CD8-positive, alpha-beta memory T cell (primary cell): ENCODE measurements at regions not wholly inside any gene's neighbourhood (a gene's known extent, or its start where the extent isn't known, plus 50 kb on each side); places are given as distances from the start of the nearest gene placed in this dataset.

Experiments
- CTCF ChIA-PET: fragments of 350-600 bp; sonication (Branson Sonifier 250); formaldehyde crosslinking; loops from one replicate; lab custom pipeline; 2021; ENCODE audit warnings: antibody characterized with exemption; lab: Charles Lee
- POLR2A ChIA-PET: fragments of 350-600 bp; sonication (Branson Sonifier 250); formaldehyde crosslinking; loops from one replicate; lab custom pipeline; 2021; ENCODE audit warnings: antibody characterized with exemption; lab: Charles Lee
- DNase-seq, 5 donors: peaks; one replicate each; pipeline versions ENCODE4 v3.0.0 to v3.0.0-alpha.2; 2020 to 2022; ENCODE audit warnings: mixed read lengths in 1 of 5
- H3K27ac ChIP-seq: one replicate; pipeline ENCODE4 v1.7.0; 2013; ENCODE audit warnings: low read depth, mild to moderate bottlenecking, low read length, moderate library complexity
- H3K27me3 ChIP-seq: 2 replicates; pipeline ENCODE4 v1.7.0; 2013; ENCODE audit warnings: low read length, mild to moderate bottlenecking; ENCODE audit not compliant: insufficient read depth, poor library complexity, severe bottlenecking
- H3K36me3 ChIP-seq: 2 replicates; pipeline ENCODE4 v1.7.0; 2013; ENCODE audit warnings: mild to moderate bottlenecking, low read length, moderate library complexity; ENCODE audit not compliant: insufficient read depth
- H3K4me1 ChIP-seq: 2 replicates; pipeline ENCODE4 v1.7.0; 2013; ENCODE audit warnings: mild to moderate bottlenecking, low read length, moderate library complexity; ENCODE audit not compliant: insufficient read depth
- H3K4me3 ChIP-seq: 2 replicates; pipeline ENCODE4 v1.7.0; 2013; ENCODE audit warnings: mild to moderate bottlenecking, low read length
- H3K9me3 ChIP-seq: 2 replicates; pipeline ENCODE4 v1.7.0; 2013; ENCODE audit warnings: mild to moderate bottlenecking, low read length
- H3K27ac Mint-ChIP-seq, 8 donors: one replicate each; pipeline ENCODE4 v1.8.0; 2020 to 2021; ENCODE audit warnings: mixed read lengths in 8 of 8, mild to moderate bottlenecking in 6 of 8, inconsistent platforms in 3 of 8, moderate library complexity in 3 of 8
- H3K27me3 Mint-ChIP-seq, 2 donors: one replicate each; pipeline ENCODE4 v1.8.0; 2020 to 2021; ENCODE audit warnings: mixed read lengths in 2 of 2, mild to moderate bottlenecking in 1 of 2, moderate library complexity in 1 of 2
- H3K36me3 Mint-ChIP-seq, 3 donors: one replicate each; pipeline ENCODE4 v1.8.0; 2020 to 2021; ENCODE audit warnings: mixed read lengths in 3 of 3, inconsistent platforms in 1 of 3, mild to moderate bottlenecking in 1 of 3
- H3K4me1 Mint-ChIP-seq, 3 donors: one replicate each; pipeline ENCODE4 v1.8.0; 2020 to 2021; ENCODE audit warnings: mixed read lengths in 3 of 3, inconsistent platforms in 1 of 3, mild to moderate bottlenecking in 1 of 3
- H3K4me3 Mint-ChIP-seq, 7 donors: one replicate each; pipeline ENCODE4 v1.8.0; 2020 to 2021; ENCODE audit warnings: mixed read lengths in 7 of 7, mild to moderate bottlenecking in 6 of 7, moderate library complexity in 4 of 7, inconsistent platforms in 2 of 7
- H3K9me3 Mint-ChIP-seq, 5 donors: one replicate each; pipeline ENCODE4 v1.8.0; 2020 to 2022; ENCODE audit warnings: mixed read lengths in 5 of 5, mild to moderate bottlenecking in 3 of 5, moderate library complexity in 2 of 5, inconsistent platforms in 1 of 5

- H3K36me3 ChIP-seq, result no peaks in the 10 kb centered on the region
- H3K27me3 Mint-ChIP-seq, result no peaks in the 10 kb centered on the region
- peaks cover 3 to 23% (median 16%) of the 10 kb centered on the region in 5 donors for H3K9me3 Mint-ChIP-seq
- no peak for DNase-seq
- no peak overlapping the region for H3K27ac ChIP-seq
- H3K36me3 Mint-ChIP-seq, result peaks cover 0 to 3% (median 0%) of the 10 kb centered on the region in 3 donors
- no peak overlapping the region for H3K4me3 Mint-ChIP-seq
- no peak overlapping the region for H3K27ac Mint-ChIP-seq
- no peaks in the 10 kb centered on the region for H3K27me3 ChIP-seq
- POLR2A ChIA-PET, result no interaction called here
- no peaks in the 10 kb centered on the region for H3K4me1 ChIP-seq
- H3K9me3 ChIP-seq, result no peaks in the 10 kb centered on the region
- CTCF ChIA-PET, result no interaction called here
- no peak overlapping the region for H3K4me3 ChIP-seq
- no peaks in the 10 kb centered on the region for H3K4me1 Mint-ChIP-seq
These were observed 90.8 kb upstream of the MEIS1 start for GRCh38 chr2:66344087-66344663.

- Histone ChIP-seq H3K4me1 (no peaks in the 10 kb centered on the region), H3K9me3 (no peaks in the 10 kb centered on the region), H3K27ac (no peak overlapping the region), H3K36me3 (no peaks in the 10 kb centered on the region), H3K27me3 (no peaks in the 10 kb centered on the region), H3K4me3 (no peak overlapping the region)
- Mint-ChIP-seq H3K36me3 (peaks cover 0 to 3% (median 0%) of the 10 kb centered on the region in 3 donors), H3K4me1 (no peaks in the 10 kb centered on the region), H3K27ac (no peak overlapping the region), H3K9me3 (peaks cover 3 to 23% (median 16%) of the 10 kb centered on the region in 5 donors), H3K4me3 (no peak overlapping the region), H3K27me3 (no peaks in the 10 kb centered on the region)
- ChIA-PET CTCF (no interaction called here), POLR2A (no interaction called here)
- no peak for DNase-seq
These were observed 91.7 kb upstream of the MEIS1 start for GRCh38 chr2:66343259-66343658.

GRCh38 chr2:66340521-66340920, 94.4 kb upstream of the MEIS1 start:
- CTCF ChIA-PET, result no interaction called here

GRCh38 chr2:66334237-66335029, 100.5 kb upstream of the MEIS1 start:
- Mint-ChIP-seq H3K27ac (no peak overlapping the region), H3K27me3 (no peaks in the 10 kb centered on the region), H3K4me1 (no peaks in the 10 kb centered on the region), H3K36me3 (no peaks in the 10 kb centered on the region), H3K9me3 (peaks cover 0 to 16% (median 4%) of the 10 kb centered on the region in 5 donors), H3K4me3 (no peak overlapping the region)
- no peaks in the 10 kb centered on the region for H3K36me3 ChIP-seq
- no peaks in the 10 kb centered on the region for H3K4me1 ChIP-seq
- H3K27me3 ChIP-seq, result no peaks in the 10 kb centered on the region
- no peak overlapping the region for H3K27ac ChIP-seq
- POLR2A ChIA-PET, result no interaction called here
- DNase-seq, result no peak
- H3K9me3 ChIP-seq, result no peaks in the 10 kb centered on the region
- CTCF ChIA-PET, result no interaction called here
- no peak overlapping the region for H3K4me3 ChIP-seq

More at GRCh38 chr2:66340521-66340920, 94.4 kb upstream of the MEIS1 start:
- Histone ChIP-seq H3K36me3 (no peaks in the 10 kb centered on the region), H3K27me3 (no peaks in the 10 kb centered on the region), H3K27ac (no peak overlapping the region), H3K9me3 (no peaks in the 10 kb centered on the region), H3K4me1 (no peaks in the 10 kb centered on the region), H3K4me3 (no peak overlapping the region)
- peaks cover 3 to 21% (median 12%) of the 10 kb centered on the region in 5 donors for H3K9me3 Mint-ChIP-seq
- H3K27me3 Mint-ChIP-seq, result no peaks in the 10 kb centered on the region
- no peaks in the 10 kb centered on the region for H3K4me1 Mint-ChIP-seq
- no peak overlapping the region for H3K27ac Mint-ChIP-seq
- peaks cover 0 to 3% (median 0%) of the 10 kb centered on the region in 3 donors for H3K36me3 Mint-ChIP-seq
- POLR2A ChIA-PET, result no interaction called here
- H3K4me3 Mint-ChIP-seq, result no peak overlapping the region
- DNase-seq, result no peak

GRCh38 chr2:66331176-66331575, 103.7 kb upstream of the MEIS1 start:
- Mint-ChIP-seq H3K4me1 (no peaks in the 10 kb centered on the region), H3K36me3 (no peaks in the 10 kb centered on the region), H3K27ac (no peak overlapping the region), H3K9me3 (peaks cover 0 to 11% (median 4%) of the 10 kb centered on the region in 5 donors), H3K27me3 (no peaks in the 10 kb centered on the region), H3K4me3 (no peak overlapping the region)
- Histone ChIP-seq H3K4me1 (no peaks in the 10 kb centered on the region), H3K4me3 (no peak overlapping the region), H3K36me3 (no peaks in the 10 kb centered on the region), H3K27me3 (no peaks in the 10 kb centered on the region), H3K27ac (no peak overlapping the region), H3K9me3 (no peaks in the 10 kb centered on the region)
- DNase-seq, result no peak
- ChIA-PET POLR2A (no interaction called here), CTCF (no interaction called here)

GRCh38 chr2:66329081-66329605, 105.8 kb upstream of the MEIS1 start:
- Histone ChIP-seq H3K27ac (no peak overlapping the region), H3K4me1 (no peaks in the 10 kb centered on the region), H3K36me3 (no peaks in the 10 kb centered on the region), H3K4me3 (no peak overlapping the region), H3K9me3 (no peaks in the 10 kb centered on the region), H3K27me3 (no peaks in the 10 kb centered on the region)
- Mint-ChIP-seq H3K27ac (no peak overlapping the region), H3K27me3 (no peaks in the 10 kb centered on the region), H3K4me1 (no peaks in the 10 kb centered on the region), H3K36me3 (no peaks in the 10 kb centered on the region), H3K4me3 (no peak overlapping the region), H3K9me3 (peaks cover 0 to 11% (median 4%) of the 10 kb centered on the region in 5 donors)
- DNase-seq, result no peak
- ChIA-PET CTCF (no interaction called here), POLR2A (no interaction called here)

- H3K27me3 ChIP-seq, result no peaks in the 10 kb centered on the region
- Mint-ChIP-seq H3K4me1 (no peaks in the 10 kb centered on the region), H3K36me3 (no peaks in the 10 kb centered on the region), H3K27ac (no peak overlapping the region), H3K9me3 (peaks cover 0 to 7% (median 0%) of the 10 kb centered on the region in 5 donors), H3K27me3 (no peaks in the 10 kb centered on the region), H3K4me3 (no peak overlapping the region)
- no peaks in the 10 kb centered on the region for H3K36me3 ChIP-seq
- no peaks in the 10 kb centered on the region for H3K9me3 ChIP-seq
- no peak for DNase-seq
- no peaks in the 10 kb centered on the region for H3K4me1 ChIP-seq
- ChIA-PET CTCF (no interaction called here), POLR2A (no interaction called here)
- H3K4me3 ChIP-seq, result no peak overlapping the region
- H3K27ac ChIP-seq, result no peak overlapping the region
These were observed 107.7 kb upstream of the MEIS1 start for GRCh38 chr2:66327066-66327740.
